ENCODE measurements at regions not wholly inside any gene's neighbourhood (a gene's known extent, or its start where the extent isn't known, plus 50 kb on each side); places are given as distances from the start of the nearest gene placed in this dataset.

- DNase-seq (ENCODE audit: extremely low read depth, low read depth): no peak
- no peak for TF ChIP-seq CTCF (IDR thresholded peaks at IDR 0.05; ENCODE audit: low read depth, low read length)
Observed at GRCh38 chr13:76634431-76635191, 251.6 kb downstream of the KCTD12 start.

- no peak for DNase-seq (ENCODE audit: extremely low read depth, low read depth)
- TF ChIP-seq CTCF (IDR thresholded peaks at IDR 0.05; ENCODE audit: low read depth, low read length): no peak
Observed at GRCh38 chr13:76632401-76633044, 253.7 kb downstream of the KCTD12 start.

GRCh38 chr13:76630629-76631230 lies 255.5 kb downstream of the KCTD12 start:
- no peak for DNase-seq (ENCODE audit: extremely low read depth, low read depth)
- TF ChIP-seq CTCF (IDR thresholded peaks at IDR 0.05; ENCODE audit: low read depth, low read length): no peak

GRCh38 chr13:76622315-76623040 lies 263.7 kb downstream of the KCTD12 start:
- no peak for DNase-seq (ENCODE audit: extremely low read depth, low read depth)

GRCh38 chr13:76621705-76622104 lies 264.5 kb downstream of the KCTD12 start:
- DNase-seq (ENCODE audit: extremely low read depth, low read depth): no peak
- no peak for TF ChIP-seq CTCF (IDR thresholded peaks at IDR 0.05; ENCODE audit: low read depth, low read length)

More at GRCh38 chr13:76622315-76623040, 263.7 kb downstream of the KCTD12 start:
- TF ChIP-seq CTCF (IDR thresholded peaks at IDR 0.05; ENCODE audit: low read depth, low read length): no peak

- no peak for TF ChIP-seq CTCF (IDR thresholded peaks at IDR 0.05; ENCODE audit: low read depth, low read length)
- DNase-seq (ENCODE audit: extremely low read depth, low read depth): no peak
Observed at GRCh38 chr13:76620036-76620435, 266.2 kb downstream of the KCTD12 start.
